Thyroid gland (tissue), 4 donors: ENCODE measurements at regions not wholly inside any gene's neighbourhood (a gene's known extent, or its start where the extent isn't known, plus 50 kb on each side); places are given as distances from the start of the nearest gene placed in this dataset.

ENCODE experiments used
- DNase-seq, 2 donors: peaks; one replicate each; pipeline ENCODE4 v3.0.0-alpha.2; 2019
- H3K27ac ChIP-seq, 3 donors: fragments of 200-600 bp; sonication (generic); 1 replicate in 2 of 3; 2 replicates in 1 of 3; pipeline ENCODE4 v1.5.1; 2016 to 2019; ENCODE audit warnings: mild to moderate bottlenecking in 1 of 3, moderate library complexity in 1 of 3
- H3K27me3 ChIP-seq: fragments of 200-600 bp; sonication (generic); one replicate; pipeline ENCODE4 v1.5.1; 2019
- H3K36me3 ChIP-seq, 2 donors: fragments of 200-600 bp; sonication (generic); one replicate each; pipeline ENCODE4 v1.5.1; 2016 to 2019
- H3K4me1 ChIP-seq, 2 donors: fragments of 200-600 bp; sonication (generic); one replicate each; pipeline ENCODE4 v1.5.1; 2017 to 2019
- H3K4me3 ChIP-seq, 3 donors: fragments of 200-600 bp; sonication (generic); replicated peaks in 1 of 3; 1 replicate in 2 of 3; 2 replicates in 1 of 3; pipeline ENCODE4 v1.5.1; 2016; ENCODE audit warnings: mild to moderate bottlenecking in 1 of 3
- H3K9me3 ChIP-seq: fragments of 200-600 bp; sonication (generic); one replicate; pipeline ENCODE4 v1.5.1; 2017
- CTCF ChIP-seq, 6 experiments: fragments of 200-600 bp in 3 of 6; fragments of 450-650 bp in 3 of 6; sonication (generic) in 3 of 6; IDR thresholded peaks; one replicate each; pipeline ENCODE4 v1.5.1; 2016 to 2019; ENCODE audit warnings: antibody characterized with exemption in 6 of 6, mild to moderate bottlenecking in 2 of 6, inconsistent platforms in 1 of 6, moderate library complexity in 1 of 6
- POLR2A ChIP-seq, 2 donors: fragments of 450-650 bp; IDR thresholded peaks; one replicate each; pipeline ENCODE4 v1.6.1; 2017; ENCODE audit warnings: antibody characterized with exemption in 2 of 2, mild to moderate bottlenecking in 2 of 2, moderate library complexity in 1 of 2
- WGBS, 2 donors: methylation state at CpG; one replicate each; pipeline ENCODE4 v1.1.5; 2017; 5-methylcytosine and 5-hydroxymethylcytosine counted together
- intact Hi-C: fragments of 100-400 bp; cut with DNase I; formaldehyde crosslinking; loops from one replicate; pipeline ENCODE4 v1.15.1; 2023

DNA sequence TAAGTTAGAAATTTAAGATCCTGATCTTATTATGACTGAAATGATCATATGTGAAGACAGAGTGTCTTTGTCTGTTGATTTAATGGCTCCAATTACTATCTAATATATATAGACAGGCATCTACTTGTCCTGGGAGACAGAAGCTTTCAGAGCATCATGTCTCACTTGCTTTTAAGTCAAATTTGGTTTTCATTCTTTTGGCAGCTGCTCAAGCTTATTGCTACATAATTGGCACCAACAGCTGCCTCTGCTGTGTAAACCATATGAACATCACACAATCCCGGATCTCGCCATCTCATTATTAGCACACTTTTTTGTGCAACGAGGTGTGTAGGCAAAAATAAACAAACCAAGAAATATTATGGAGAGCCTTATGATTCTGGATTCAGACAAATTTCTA is 1717.9 kb downstream of the EFNA5 start:
- no peaks in the 10 kb centered on the region for H3K36me3 ChIP-seq
- TF ChIP-seq POLR2A (IDR thresholded peaks at IDR 0.05), result no peak
- TF ChIP-seq CTCF (IDR thresholded peaks at IDR 0.05), result no peak
- no peaks in the 10 kb centered on the region for H3K4me1 ChIP-seq
- no peak for DNase-seq
- H3K9me3 ChIP-seq, result no peaks in the 10 kb centered on the region
- no peaks in the 10 kb centered on the region for H3K27me3 ChIP-seq
- no peak overlapping the region for H3K27ac ChIP-seq
- WGBS, 2 donors, result 65 to 82% methylated on average over 3 of the region's 3 CpGs
- H3K4me3 ChIP-seq, result no peak overlapping the region
- intact Hi-C loops, result no loop called here

DNA sequence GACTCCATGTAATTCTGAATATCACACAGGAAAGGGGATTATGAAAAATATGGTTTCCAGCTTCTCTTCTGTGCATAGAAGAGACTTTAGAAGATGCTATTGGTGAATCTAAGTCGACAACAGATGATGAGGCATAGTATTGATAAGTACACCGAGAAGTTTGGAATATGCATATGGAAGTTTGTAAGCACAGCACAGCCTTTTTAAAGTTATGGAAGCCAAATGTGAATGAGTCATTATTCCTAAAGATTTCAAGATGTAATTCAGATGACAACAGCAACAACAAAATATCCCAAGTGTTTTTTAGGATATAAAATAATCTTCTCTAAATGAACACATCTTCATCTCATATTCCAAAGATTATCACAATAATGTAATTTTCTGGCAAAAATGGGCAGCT is 1723.3 kb downstream of the EFNA5 start:
- intact Hi-C loops, result no loop called here
- Histone ChIP-seq H3K27ac (no peak overlapping the region), H3K4me3 (no peak overlapping the region), H3K9me3 (no peaks in the 10 kb centered on the region), H3K36me3 (no peaks in the 10 kb centered on the region), H3K4me1 (no peaks in the 10 kb centered on the region), H3K27me3 (no peaks in the 10 kb centered on the region)
- no peak for DNase-seq
- TF ChIP-seq POLR2A (IDR thresholded peaks at IDR 0.05) (no peak), CTCF (IDR thresholded peaks at IDR 0.05) (no peak)
- 85 to 93% methylated on average over 2 of the region's 2 CpGs for WGBS, 2 donors

- no peaks in the 10 kb centered on the region for H3K4me1 ChIP-seq
- H3K36me3 ChIP-seq, result no peaks in the 10 kb centered on the region
- TF ChIP-seq CTCF (IDR thresholded peaks at IDR 0.05), result no peak
- no peak for TF ChIP-seq POLR2A (IDR thresholded peaks at IDR 0.05)
- intact Hi-C loops, result no loop called here
- no peak overlapping the region for H3K27ac ChIP-seq
- no peak overlapping the region for H3K4me3 ChIP-seq
- WGBS, 2 donors, result 85% methylated on average over 4 of the region's 4 CpGs
- H3K9me3 ChIP-seq, result no peaks in the 10 kb centered on the region
- DNase-seq, result no peak
- H3K27me3 ChIP-seq, result no peaks in the 10 kb centered on the region
Observed at GRCh38 chr5:105945203-105945972, 1725.3 kb downstream of the EFNA5 start.

DNA sequence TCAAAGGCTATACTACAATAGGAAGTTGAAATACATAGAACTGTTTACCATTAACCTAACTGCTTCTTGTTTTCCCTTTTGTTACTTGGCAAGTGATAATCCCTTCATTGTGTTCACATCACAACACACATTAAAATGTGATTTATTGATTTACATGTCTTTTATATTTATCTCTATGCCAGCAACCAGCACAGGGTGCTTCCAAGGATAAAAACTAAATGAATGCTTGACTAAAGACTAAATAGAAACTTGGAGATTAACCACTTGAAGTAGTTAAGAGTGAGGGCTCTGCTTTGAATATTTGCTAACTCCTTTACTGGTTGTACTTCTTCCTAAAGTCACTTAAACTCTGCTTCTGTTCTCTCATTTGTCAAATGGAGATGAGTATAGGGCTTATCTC is 1730.6 kb downstream of the EFNA5 start:
- no peaks in the 10 kb centered on the region for H3K36me3 ChIP-seq
- no peak overlapping the region for H3K4me3 ChIP-seq
- H3K9me3 ChIP-seq, result no peaks in the 10 kb centered on the region
- TF ChIP-seq POLR2A (IDR thresholded peaks at IDR 0.05), result no peak
- no peak for TF ChIP-seq CTCF (IDR thresholded peaks at IDR 0.05)
- no peak for DNase-seq
- no peak overlapping the region for H3K27ac ChIP-seq
- intact Hi-C loops, result no loop called here
- H3K4me1 ChIP-seq, result no peaks in the 10 kb centered on the region
- H3K27me3 ChIP-seq, result no peaks in the 10 kb centered on the region

GRCh38 chr5:105934171-105934570 is 1736.6 kb downstream of the EFNA5 start:
- H3K36me3 ChIP-seq, result no peaks in the 10 kb centered on the region
- no peak overlapping the region for H3K27ac ChIP-seq
- no peak for DNase-seq
- H3K27me3 ChIP-seq, result no peaks in the 10 kb centered on the region
- no peaks in the 10 kb centered on the region for H3K4me1 ChIP-seq
- intact Hi-C loops, result no loop called here
- no peak overlapping the region for H3K4me3 ChIP-seq
- TF ChIP-seq POLR2A (IDR thresholded peaks at IDR 0.05), result no peak
- no peak for TF ChIP-seq CTCF (IDR thresholded peaks at IDR 0.05)
- no peaks in the 10 kb centered on the region for H3K9me3 ChIP-seq
